ENCODE measurements at regions not wholly inside any gene's neighbourhood (a gene's known extent, or its start where the extent isn't known, plus 50 kb on each side); places are given as distances from the start of the nearest gene placed in this dataset.
"Not testable (repeated sequence)": the region's sequence is repeated elsewhere in the genome, so short reads cannot be mapped to it uniquely, and the experiment has no call there.

GRCh38 chr16:66097751-66098150 lies 268.7 kb upstream of the CDH5 start:
- Histone ChIP-seq H3K27me3 (ENCODE audit: control insufficient read depth in 1 of 2, insufficient read depth in 2 of 2, low read length in 1 of 2) (no peaks in the 10 kb centered on the region), H3K27ac (ENCODE audit: low read depth in 1 of 2, low read length in 2 of 2) (no peak overlapping the region), H3K4me3 (ENCODE audit: low read length in 2 of 2) (no peak overlapping the region), H3K36me3 (ENCODE audit: control insufficient read depth in 1 of 2, insufficient read depth in 2 of 2, low read length in 1 of 2) (no peaks in the 10 kb centered on the region), H3K4me1 (ENCODE audit: control insufficient read depth in 1 of 2, insufficient read depth in 2 of 2, low read length in 2 of 2) (no peaks in the 10 kb centered on the region), H3K9me3 (ENCODE audit: control insufficient read depth, low read length) (no peaks in the 10 kb centered on the region)
- intact Hi-C loops (cut with DNase I): no loop called here
- DNase-seq (no peak), ATAC-seq (ENCODE audit: low FRiP score) (no peak)
- 13 to 15% methylated on average over 6 of the region's 6 CpGs for WGBS, 2 donors

GRCh38 chr16:66095676-66096075 lies 270.8 kb upstream of the CDH5 start:
- no peaks in the 10 kb centered on the region for H3K9me3 ChIP-seq (ENCODE audit: control insufficient read depth, low read length)
- no peak for DNase-seq
- H3K4me3 ChIP-seq (ENCODE audit: low read length in 2 of 2): no peak overlapping the region
- H3K27me3 ChIP-seq (ENCODE audit: control insufficient read depth in 1 of 2, insufficient read depth in 2 of 2, low read length in 1 of 2): no peaks in the 10 kb centered on the region
- intact Hi-C loops (cut with DNase I): no loop called here
- no peaks in the 10 kb centered on the region for H3K4me1 ChIP-seq (ENCODE audit: control insufficient read depth in 1 of 2, insufficient read depth in 2 of 2, low read length in 2 of 2)
- no peaks in the 10 kb centered on the region for H3K36me3 ChIP-seq (ENCODE audit: control insufficient read depth in 1 of 2, insufficient read depth in 2 of 2, low read length in 1 of 2)
- no peak for ATAC-seq (ENCODE audit: low FRiP score)
- H3K27ac ChIP-seq (ENCODE audit: low read depth in 1 of 2, low read length in 2 of 2): no peak overlapping the region

DNA sequence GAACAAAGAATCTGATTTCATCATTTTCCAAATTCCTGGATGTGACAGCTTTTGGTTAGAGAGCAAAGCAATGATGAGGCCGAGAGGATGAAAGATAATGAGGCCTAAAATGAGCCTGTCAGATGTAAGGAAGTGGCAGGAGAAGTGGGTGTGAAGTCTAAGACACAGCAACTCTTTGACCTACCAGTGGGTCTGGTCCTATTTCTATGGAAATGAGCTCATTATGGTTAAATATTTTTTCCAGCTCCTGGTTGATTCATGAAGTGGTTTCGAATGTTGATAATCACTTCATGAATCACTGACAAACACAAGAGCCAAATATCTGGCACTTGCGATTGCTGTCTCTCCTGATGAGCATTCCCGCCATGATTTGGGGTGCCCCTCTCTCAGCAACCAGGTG lies 273.3 kb upstream of the CDH5 start:
- no peaks in the 10 kb centered on the region for H3K9me3 ChIP-seq (ENCODE audit: control insufficient read depth, low read length)
- H3K4me3 ChIP-seq (ENCODE audit: low read length in 2 of 2): no peak overlapping the region
- H3K4me1 ChIP-seq (ENCODE audit: control insufficient read depth in 1 of 2, insufficient read depth in 2 of 2, low read length in 2 of 2): no peaks in the 10 kb centered on the region
- H3K27ac ChIP-seq (ENCODE audit: low read depth in 1 of 2, low read length in 2 of 2): no peak overlapping the region
- no peaks in the 10 kb centered on the region for H3K27me3 ChIP-seq (ENCODE audit: control insufficient read depth in 1 of 2, insufficient read depth in 2 of 2, low read length in 1 of 2)
- ATAC-seq (ENCODE audit: low FRiP score): no peak
- no peaks in the 10 kb centered on the region for H3K36me3 ChIP-seq (ENCODE audit: control insufficient read depth in 1 of 2, insufficient read depth in 2 of 2, low read length in 1 of 2)
- intact Hi-C loops (cut with DNase I): no loop called here
- no peak for DNase-seq
- 93 to 96% methylated on average over 4 of the region's 4 CpGs for WGBS, 2 donors

DNA sequence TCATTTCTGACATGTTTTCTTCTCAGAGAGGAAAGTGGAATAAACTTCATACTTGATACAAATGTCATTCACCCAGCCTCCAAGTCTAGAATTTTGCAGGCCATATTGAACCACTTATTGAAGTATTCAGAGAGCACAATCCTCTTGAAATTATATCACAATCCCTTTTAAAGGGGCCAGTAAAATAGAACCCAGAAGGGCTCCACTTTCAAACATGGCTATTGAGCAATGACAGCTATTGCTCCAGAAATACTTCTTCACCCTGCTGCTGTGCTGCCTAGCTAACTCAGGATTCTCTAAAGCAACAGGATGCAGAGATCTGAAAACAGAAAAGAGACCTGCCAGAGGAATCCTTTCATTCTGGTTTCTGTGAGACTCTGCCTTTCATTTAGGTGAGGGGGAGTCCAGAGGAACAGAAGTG lies 275.0 kb upstream of the CDH5 start:
- H3K9me3 ChIP-seq (ENCODE audit: control insufficient read depth, low read length): no peaks in the 10 kb centered on the region
- H3K36me3 ChIP-seq (ENCODE audit: control insufficient read depth in 1 of 2, insufficient read depth in 2 of 2, low read length in 1 of 2): no peaks in the 10 kb centered on the region
- intact Hi-C loops (cut with DNase I): no loop called here
- no peak for ATAC-seq (ENCODE audit: low FRiP score)
- DNase-seq: no peak
- H3K27ac ChIP-seq (ENCODE audit: low read depth in 1 of 2, low read length in 2 of 2): no peak overlapping the region
- no peaks in the 10 kb centered on the region for H3K4me1 ChIP-seq (ENCODE audit: control insufficient read depth in 1 of 2, insufficient read depth in 2 of 2, low read length in 2 of 2)
- no peak overlapping the region for H3K4me3 ChIP-seq (ENCODE audit: low read length in 2 of 2)
- H3K27me3 ChIP-seq (ENCODE audit: control insufficient read depth in 1 of 2, insufficient read depth in 2 of 2, low read length in 1 of 2): no peaks in the 10 kb centered on the region

DNA sequence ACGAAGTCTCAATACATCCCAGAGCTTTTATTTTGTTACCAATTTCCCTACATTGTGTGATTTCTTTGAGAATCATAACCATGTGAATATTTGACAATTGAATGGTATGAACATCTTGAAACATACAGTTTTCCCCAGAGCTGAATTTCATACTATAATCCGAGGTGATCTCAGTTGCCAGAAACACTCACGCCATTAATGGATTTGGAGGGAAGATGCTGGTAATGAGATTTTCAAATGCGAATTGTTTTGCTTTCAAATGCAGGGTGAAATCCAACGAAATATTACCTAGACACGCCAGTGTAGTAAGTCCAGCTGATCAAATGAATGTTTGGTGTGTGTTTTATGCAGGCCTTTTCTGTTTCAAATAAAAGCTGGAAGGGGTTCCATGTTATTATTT lies 277.8 kb upstream of the CDH5 start:
- 93 to 95% methylated on average over 6 of the region's 6 CpGs for WGBS, 2 donors
- ATAC-seq (ENCODE audit: low FRiP score) (no peak), DNase-seq (no peak)
- Histone ChIP-seq H3K27me3 (ENCODE audit: control insufficient read depth in 1 of 2, insufficient read depth in 2 of 2, low read length in 1 of 2) (no peaks in the 10 kb centered on the region), H3K27ac (ENCODE audit: low read depth in 1 of 2, low read length in 2 of 2) (no peak overlapping the region), H3K4me1 (ENCODE audit: control insufficient read depth in 1 of 2, insufficient read depth in 2 of 2, low read length in 2 of 2) (no peaks in the 10 kb centered on the region), H3K9me3 (ENCODE audit: control insufficient read depth, low read length) (no peaks in the 10 kb centered on the region), H3K4me3 (ENCODE audit: low read length in 2 of 2) (no peak overlapping the region), H3K36me3 (ENCODE audit: control insufficient read depth in 1 of 2, insufficient read depth in 2 of 2, low read length in 1 of 2) (no peaks in the 10 kb centered on the region)
- intact Hi-C loops (cut with DNase I): no loop called here

- Histone ChIP-seq H3K4me1 (ENCODE audit: control insufficient read depth in 1 of 2, insufficient read depth in 2 of 2, low read length in 2 of 2) (no peaks in the 10 kb centered on the region), H3K27ac (ENCODE audit: low read depth in 1 of 2, low read length in 2 of 2) (no peak overlapping the region), H3K4me3 (ENCODE audit: low read length in 2 of 2) (no peak overlapping the region), H3K27me3 (ENCODE audit: control insufficient read depth in 1 of 2, insufficient read depth in 2 of 2, low read length in 1 of 2) (no peaks in the 10 kb centered on the region), H3K9me3 (ENCODE audit: control insufficient read depth, low read length) (no peaks in the 10 kb centered on the region), H3K36me3 (ENCODE audit: control insufficient read depth in 1 of 2, insufficient read depth in 2 of 2, low read length in 1 of 2) (no peaks in the 10 kb centered on the region)
- no peak for ATAC-seq (ENCODE audit: low FRiP score)
- intact Hi-C loops (cut with DNase I): no loop called here
- no peak for DNase-seq
Observed at GRCh38 chr16:66087308-66087707, 279.2 kb upstream of the CDH5 start.

DNA sequence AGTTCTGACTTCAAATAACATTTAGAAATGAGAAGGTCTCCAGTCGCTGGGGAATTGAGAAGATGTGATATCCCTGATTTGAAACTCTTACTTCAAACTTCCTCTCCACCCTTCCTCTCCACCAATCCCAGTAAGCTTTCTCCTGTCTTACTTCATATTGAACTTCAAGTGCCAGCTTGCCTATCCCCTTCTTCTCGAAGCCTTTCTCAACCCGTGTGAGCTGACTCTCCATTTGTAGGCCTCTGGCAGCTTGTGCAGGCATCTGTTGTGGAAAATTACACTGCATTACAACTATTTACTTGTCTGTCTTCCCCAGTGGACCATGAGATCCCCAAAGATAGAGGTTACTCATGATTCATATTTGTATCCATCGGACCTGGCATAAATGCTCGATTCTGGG lies 280.8 kb upstream of the CDH5 start:
- Histone ChIP-seq H3K4me1 (ENCODE audit: control insufficient read depth in 1 of 2, insufficient read depth in 2 of 2, low read length in 2 of 2) (no peaks in the 10 kb centered on the region), H3K27me3 (ENCODE audit: control insufficient read depth in 1 of 2, insufficient read depth in 2 of 2, low read length in 1 of 2) (no peaks in the 10 kb centered on the region), H3K27ac (ENCODE audit: low read depth in 1 of 2, low read length in 2 of 2) (no peak overlapping the region), H3K36me3 (ENCODE audit: control insufficient read depth in 1 of 2, insufficient read depth in 2 of 2, low read length in 1 of 2) (no peaks in the 10 kb centered on the region), H3K4me3 (ENCODE audit: low read length in 2 of 2) (no peak overlapping the region), H3K9me3 (ENCODE audit: control insufficient read depth, low read length) (no peaks in the 10 kb centered on the region)
- WGBS, 2 donors: 94% methylated on average over 5 of the region's 5 CpGs
- ATAC-seq (ENCODE audit: low FRiP score) (no peak), DNase-seq (no peak)
- intact Hi-C loops (cut with DNase I): no loop called here

DNA sequence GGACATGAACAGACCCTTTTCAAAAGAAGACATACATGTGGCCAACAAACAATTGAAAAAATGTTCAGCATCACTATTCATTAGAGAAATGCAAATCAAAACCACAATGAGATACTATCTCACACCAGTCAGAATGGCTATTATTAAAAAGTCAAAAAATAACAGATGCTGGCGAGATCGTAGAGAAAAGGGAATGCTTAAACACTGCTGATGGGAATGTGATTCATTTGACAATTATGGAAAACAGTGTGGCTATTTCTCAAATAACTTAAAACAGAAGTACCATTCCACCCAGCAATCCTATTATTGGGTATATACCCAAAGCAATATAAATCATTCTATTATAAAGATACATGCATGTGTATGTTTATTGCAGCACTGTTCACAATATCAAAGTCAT lies 281.8 kb upstream of the CDH5 start:
- H3K27me3 ChIP-seq (ENCODE audit: control insufficient read depth in 1 of 2, insufficient read depth in 2 of 2, low read length in 1 of 2); H3K4me3 ChIP-seq (ENCODE audit: low read length in 2 of 2); intact Hi-C loops (cut with DNase I); H3K4me1 ChIP-seq (ENCODE audit: control insufficient read depth in 1 of 2, insufficient read depth in 2 of 2, low read length in 2 of 2); ATAC-seq (ENCODE audit: low FRiP score); H3K36me3 ChIP-seq (ENCODE audit: control insufficient read depth in 1 of 2, insufficient read depth in 2 of 2, low read length in 1 of 2); DNase-seq; H3K9me3 ChIP-seq (ENCODE audit: control insufficient read depth, low read length); H3K27ac ChIP-seq (ENCODE audit: low read depth in 1 of 2, low read length in 2 of 2): not testable (repeated sequence)
- WGBS, 2 donors: 90 to 95% methylated on average over 2 of the region's 2 CpGs

- no peaks in the 10 kb centered on the region for H3K4me1 ChIP-seq (ENCODE audit: control insufficient read depth in 1 of 2, insufficient read depth in 2 of 2, low read length in 2 of 2)
- 23 to 25% methylated on average over 1 of the region's 1 CpG for WGBS, 2 donors
- no peaks in the 10 kb centered on the region for H3K36me3 ChIP-seq (ENCODE audit: control insufficient read depth in 1 of 2, insufficient read depth in 2 of 2, low read length in 1 of 2)
- no peak overlapping the region for H3K4me3 ChIP-seq (ENCODE audit: low read length in 2 of 2)
- ATAC-seq (ENCODE audit: low FRiP score) (no peak), DNase-seq (no peak)
- intact Hi-C loops (cut with DNase I): no loop called here
- H3K27ac ChIP-seq (ENCODE audit: low read depth in 1 of 2, low read length in 2 of 2): no peak overlapping the region
- H3K27me3 ChIP-seq (ENCODE audit: control insufficient read depth in 1 of 2, insufficient read depth in 2 of 2, low read length in 1 of 2): no peaks in the 10 kb centered on the region
- no peaks in the 10 kb centered on the region for H3K9me3 ChIP-seq (ENCODE audit: control insufficient read depth, low read length)
Observed at GRCh38 chr16:66084306-66084705, 282.2 kb upstream of the CDH5 start.

DNA sequence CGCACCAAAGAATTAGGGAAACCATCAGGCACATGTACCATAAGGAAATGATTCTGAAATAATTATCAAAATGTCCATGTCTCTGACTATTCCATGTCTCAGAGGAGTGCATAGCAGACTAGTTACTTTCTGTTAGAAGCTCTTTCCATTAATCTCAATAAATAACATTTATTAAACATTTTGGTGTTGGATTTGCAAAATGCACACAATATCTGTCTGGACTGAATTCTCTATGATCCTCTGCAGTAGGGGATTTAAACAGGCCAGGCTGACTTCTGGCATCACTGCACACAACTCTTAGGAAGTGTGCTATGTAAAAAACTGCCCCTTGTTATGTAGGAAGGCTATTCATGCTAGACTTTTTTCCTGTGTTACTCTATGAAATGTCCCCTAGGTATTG lies 283.3 kb upstream of the CDH5 start:
- WGBS, 2 donors: 99 to 100% methylated on average over 1 of the region's 1 CpG
- intact Hi-C loops (cut with DNase I): no loop called here
- Histone ChIP-seq H3K9me3 (ENCODE audit: control insufficient read depth, low read length) (no peaks in the 10 kb centered on the region), H3K27me3 (ENCODE audit: control insufficient read depth in 1 of 2, insufficient read depth in 2 of 2, low read length in 1 of 2) (no peaks in the 10 kb centered on the region), H3K4me3 (ENCODE audit: low read length in 2 of 2) (no peak overlapping the region), H3K4me1 (ENCODE audit: control insufficient read depth in 1 of 2, insufficient read depth in 2 of 2, low read length in 2 of 2) (no peaks in the 10 kb centered on the region), H3K36me3 (ENCODE audit: control insufficient read depth in 1 of 2, insufficient read depth in 2 of 2, low read length in 1 of 2) (no peaks in the 10 kb centered on the region), H3K27ac (ENCODE audit: low read depth in 1 of 2, low read length in 2 of 2) (no peak overlapping the region)
- ATAC-seq (ENCODE audit: low FRiP score) (no peak), DNase-seq (no peak)
